Upper lobe of left lung (tissue), 6 donors: ENCODE measurements at regions not wholly inside any gene's neighbourhood (a gene's known extent, or its start where the extent isn't known, plus 50 kb on each side); places are given as distances from the start of the nearest gene placed in this dataset.

Source experiments
- ATAC-seq, 2 donors: fragments of 200-7000 bp; cut with Tn5 transposase; one replicate each; pipeline ENCODE4 v1.9.1; 2022; ENCODE audit warnings: mild to moderate bottlenecking in 2 of 2, moderate library complexity in 2 of 2; ENCODE audit not compliant: low FRiP score in 2 of 2
- DNase-seq, 2 donors: peaks; one replicate each; pipeline ENCODE4 v3.0.0-alpha.2; 2019 to 2020
- H3K27ac ChIP-seq, 4 donors: fragments of 200-600 bp; sonication (generic); one replicate each; pipeline ENCODE4 v1.5.1; 2016 to 2019
- H3K27me3 ChIP-seq, 4 donors: fragments of 200-600 bp; sonication (generic); one replicate each; pipeline ENCODE4 v1.5.1; 2017 to 2019
- H3K36me3 ChIP-seq, 4 donors: fragments of 200-600 bp; sonication (generic); one replicate each; pipeline ENCODE4 v1.5.1; 2016 to 2019
- H3K4me1 ChIP-seq, 4 donors: fragments of 200-600 bp; sonication (generic); one replicate each; pipeline ENCODE4 v1.5.1; 2018 to 2019
- H3K4me3 ChIP-seq, 4 donors: fragments of 200-600 bp; sonication (generic); one replicate each; pipeline ENCODE4 v1.5.1; 2017 to 2019; ENCODE audit warnings: mild to moderate bottlenecking in 2 of 4, moderate library complexity in 1 of 4
- H3K9me3 ChIP-seq, 4 donors: fragments of 200-600 bp; sonication (generic); one replicate each; pipeline ENCODE4 v1.5.1; 2018 to 2019
- EP300 ChIP-seq, 4 donors: sonication (generic); formaldehyde crosslinking; IDR thresholded peaks; one replicate each; pipeline ENCODE4 v1.5.1; 2017; ENCODE audit warnings: antibody characterized with exemption in 4 of 4, control low read depth in 2 of 4
- POLR2A ChIP-seq, 4 donors: fragments of 450-650 bp; IDR thresholded peaks; one replicate each; pipeline ENCODE4 v1.5.1; 2016 to 2017; ENCODE audit warnings: antibody characterized with exemption in 4 of 4, mild to moderate bottlenecking in 2 of 4
- POLR2AphosphoS5 ChIP-seq, 2 donors: sonication (generic); formaldehyde crosslinking; IDR thresholded peaks; one replicate each; pipeline ENCODE4 v1.5.1; 2017; ENCODE audit warnings: antibody characterized with exemption in 2 of 2
- WGBS, 2 donors: methylation state at CpG; one replicate each; pipeline ENCODE4 v1.1.5; 2017 to 2018; 5-methylcytosine and 5-hydroxymethylcytosine counted together
- TF ChIP-seq, protein P1 (sequence below), 6 experiments: fragments of 450-650 bp in 4 of 6; fragments of 200-600 bp in 2 of 6; sonication (generic) in 2 of 6; IDR thresholded peaks; one replicate each; pipeline ENCODE4 v1.5.1; 2016 to 2019; ENCODE audit warnings: antibody characterized with exemption in 6 of 6
- donor health status: DM: no; HTN: no; CAD: no; lungs with moderate emphysema.
- donor health status: DM: no; HTN: yes; CAD: no; lungs with severe emphysema.

DNA sequence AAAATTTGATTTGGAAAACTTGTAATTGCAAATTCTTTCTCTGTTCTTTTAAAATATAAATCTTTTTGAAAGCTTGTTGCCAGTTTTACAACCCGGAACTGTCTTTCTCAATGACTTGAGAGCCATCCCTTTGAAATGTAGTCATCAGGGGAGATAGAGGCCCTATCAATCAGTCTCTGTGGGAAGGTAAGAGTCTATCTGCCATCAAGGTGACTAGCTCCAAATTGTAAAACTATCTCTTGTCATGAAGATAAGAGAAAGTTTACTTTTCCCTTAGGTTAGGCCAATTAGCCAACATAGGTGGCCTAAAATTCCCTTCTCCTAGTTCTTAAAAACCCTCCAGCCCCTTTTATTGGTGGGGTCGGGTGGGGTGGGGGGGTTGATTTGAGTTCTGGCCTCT lies 469.1 kb upstream of the IRAK1BP1 start:
- no peaks in the 10 kb centered on the region for H3K27me3 ChIP-seq
- no peak overlapping the region for H3K4me3 ChIP-seq
- H3K4me1 ChIP-seq: no peaks in the 10 kb centered on the region
- TF ChIP-seq EP300 (IDR thresholded peaks at IDR 0.05): no peak
- no peak for TF ChIP-seq POLR2AphosphoS5 (IDR thresholded peaks at IDR 0.05)
- no peak for TF ChIP-seq POLR2A (IDR thresholded peaks at IDR 0.05)
- TF ChIP-seq, protein P1, sequence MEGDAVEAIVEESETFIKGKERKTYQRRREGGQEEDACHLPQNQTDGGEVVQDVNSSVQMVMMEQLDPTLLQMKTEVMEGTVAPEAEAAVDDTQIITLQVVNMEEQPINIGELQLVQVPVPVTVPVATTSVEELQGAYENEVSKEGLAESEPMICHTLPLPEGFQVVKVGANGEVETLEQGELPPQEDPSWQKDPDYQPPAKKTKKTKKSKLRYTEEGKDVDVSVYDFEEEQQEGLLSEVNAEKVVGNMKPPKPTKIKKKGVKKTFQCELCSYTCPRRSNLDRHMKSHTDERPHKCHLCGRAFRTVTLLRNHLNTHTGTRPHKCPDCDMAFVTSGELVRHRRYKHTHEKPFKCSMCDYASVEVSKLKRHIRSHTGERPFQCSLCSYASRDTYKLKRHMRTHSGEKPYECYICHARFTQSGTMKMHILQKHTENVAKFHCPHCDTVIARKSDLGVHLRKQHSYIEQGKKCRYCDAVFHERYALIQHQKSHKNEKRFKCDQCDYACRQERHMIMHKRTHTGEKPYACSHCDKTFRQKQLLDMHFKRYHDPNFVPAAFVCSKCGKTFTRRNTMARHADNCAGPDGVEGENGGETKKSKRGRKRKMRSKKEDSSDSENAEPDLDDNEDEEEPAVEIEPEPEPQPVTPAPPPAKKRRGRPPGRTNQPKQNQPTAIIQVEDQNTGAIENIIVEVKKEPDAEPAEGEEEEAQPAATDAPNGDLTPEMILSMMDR (IDR thresholded peaks at IDR 0.05): no peak
- no peak for DNase-seq
- H3K36me3 ChIP-seq: no peaks in the 10 kb centered on the region
- WGBS, 2 donors: 44 to 49% methylated on average over 2 of the region's 2 CpGs
- no peak for ATAC-seq
- no peak overlapping the region for H3K27ac ChIP-seq
- H3K9me3 ChIP-seq: no peaks in the 10 kb centered on the region

GRCh38 chr6:78400076-78400475 lies 467.3 kb upstream of the IRAK1BP1 start:
- no peak overlapping the region for H3K27ac ChIP-seq
- no peaks in the 10 kb centered on the region for H3K27me3 ChIP-seq
- no peak for ATAC-seq
- no peak for DNase-seq
- TF ChIP-seq POLR2AphosphoS5 (IDR thresholded peaks at IDR 0.05): no peak
- no peak for TF ChIP-seq EP300 (IDR thresholded peaks at IDR 0.05)
- TF ChIP-seq, protein P1 (IDR thresholded peaks at IDR 0.05): no peak
- TF ChIP-seq POLR2A (IDR thresholded peaks at IDR 0.05): no peak
- 80 to 85% methylated on average over 3 of the region's 3 CpGs for WGBS, 2 donors
- H3K36me3 ChIP-seq: no peaks in the 10 kb centered on the region
- H3K4me1 ChIP-seq: no peaks in the 10 kb centered on the region
- H3K9me3 ChIP-seq: no peaks in the 10 kb centered on the region
- no peak overlapping the region for H3K4me3 ChIP-seq

GRCh38 chr6:78427386-78427785 lies 440.0 kb upstream of the IRAK1BP1 start:
- DNase-seq: no peak
- Histone ChIP-seq H3K27me3 (no peaks in the 10 kb centered on the region), H3K4me3 (no peak overlapping the region), H3K4me1 (no peaks in the 10 kb centered on the region), H3K36me3 (no peaks in the 10 kb centered on the region), H3K27ac (no peak overlapping the region), H3K9me3 (no peaks in the 10 kb centered on the region)
- no peak for ATAC-seq
- 89 to 95% methylated on average over 1 of the region's 1 CpG for WGBS, 2 donors
- TF ChIP-seq POLR2A (IDR thresholded peaks at IDR 0.05) (no peak), POLR2AphosphoS5 (IDR thresholded peaks at IDR 0.05) (no peak), EP300 (IDR thresholded peaks at IDR 0.05) (no peak)

DNA sequence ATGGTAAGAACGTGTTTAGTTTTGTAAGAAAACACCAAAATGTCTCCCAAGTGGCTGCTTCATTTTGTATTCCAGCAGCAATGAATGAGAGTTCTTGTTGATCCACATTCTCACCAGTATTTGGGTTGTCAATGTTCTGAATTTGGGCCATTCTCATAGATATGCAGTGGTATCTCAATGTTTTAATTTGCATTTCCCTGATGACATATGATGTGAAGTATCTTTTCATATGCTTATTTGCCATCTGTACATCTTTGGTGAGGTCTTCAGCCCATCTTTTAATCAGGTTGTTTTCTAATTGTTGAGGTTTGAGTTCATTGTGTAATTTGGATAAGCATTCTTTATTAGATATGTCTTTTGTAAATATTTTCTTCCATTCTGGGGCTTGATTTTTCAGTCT lies 436.8 kb upstream of the IRAK1BP1 start:
- ATAC-seq: no peak

DNA sequence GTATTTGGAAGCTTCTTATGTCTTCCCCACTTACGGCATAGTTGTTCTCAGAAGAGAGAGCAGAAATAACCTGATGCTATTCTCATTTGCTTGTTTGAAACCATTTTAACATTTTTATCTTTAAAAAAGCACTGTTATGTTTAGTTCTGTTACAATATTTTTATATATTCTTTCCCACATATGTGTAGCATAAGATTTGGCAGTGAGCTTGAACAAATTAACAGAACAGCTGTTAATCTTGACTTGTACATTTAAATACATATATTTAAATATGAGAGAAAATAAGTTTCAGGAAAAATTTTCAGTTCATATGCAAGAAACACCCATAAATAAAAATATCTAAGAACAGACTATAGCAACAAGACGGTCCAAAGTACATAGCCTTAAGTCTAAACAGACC lies 431.7 kb upstream of the IRAK1BP1 start:
- Histone ChIP-seq H3K36me3 (no peaks in the 10 kb centered on the region), H3K4me3 (no peak overlapping the region), H3K27me3 (no peaks in the 10 kb centered on the region), H3K27ac (no peak overlapping the region), H3K9me3 (no peaks in the 10 kb centered on the region), H3K4me1 (no peaks in the 10 kb centered on the region)
- TF ChIP-seq, protein P1 (IDR thresholded peaks at IDR 0.05): no peak
- TF ChIP-seq EP300 (IDR thresholded peaks at IDR 0.05): no peak
- no peak for TF ChIP-seq POLR2AphosphoS5 (IDR thresholded peaks at IDR 0.05)
- TF ChIP-seq POLR2A (IDR thresholded peaks at IDR 0.05): no peak
- ATAC-seq (no peak), DNase-seq (no peak)
- WGBS, 2 donors: 80 to 95% methylated on average over 2 of the region's 2 CpGs

More for the DNA sequence above, 436.8 kb upstream of the IRAK1BP1 start:
- no peaks in the 10 kb centered on the region for H3K27me3 ChIP-seq
- WGBS, 2 donors: 23 to 33% methylated on average over 1 of the region's 1 CpG
- TF ChIP-seq POLR2A (IDR thresholded peaks at IDR 0.05): no peak
- TF ChIP-seq, protein P1 (IDR thresholded peaks at IDR 0.05): no peak
- TF ChIP-seq POLR2AphosphoS5 (IDR thresholded peaks at IDR 0.05): no peak
- no peak for TF ChIP-seq EP300 (IDR thresholded peaks at IDR 0.05)
- no peaks in the 10 kb centered on the region for H3K9me3 ChIP-seq
- no peak overlapping the region for H3K27ac ChIP-seq
- no peaks in the 10 kb centered on the region for H3K36me3 ChIP-seq
- no peak for DNase-seq
- H3K4me3 ChIP-seq: no peak overlapping the region
- H3K4me1 ChIP-seq: no peaks in the 10 kb centered on the region
